GM12875 (cell line): ENCODE measurements at regions not wholly inside any gene's neighbourhood (a gene's known extent, or its start where the extent isn't known, plus 50 kb on each side); places are given as distances from the start of the nearest gene placed in this dataset.

Source experiments
- H3K4me3 ChIP-seq: one replicate; pipeline ENCODE4 v1.5.1; 2011; ENCODE audit warnings: low read depth, low read length, control low read depth
- CTCF ChIP-seq: IDR thresholded peaks from 2 replicates; pipeline ENCODE4 v1.5.1; 2011; ENCODE audit warnings: low read depth, mild to moderate bottlenecking, control low read depth, inconsistent platforms, low read length, moderate library complexity, borderline replicate concordance; ENCODE audit not compliant: insufficient read depth

- TF ChIP-seq CTCF = no peak
- no peak overlapping the region for H3K4me3 ChIP-seq
These were observed 153.9 kb downstream of the EMP1 start for GRCh38 chr12:13350381-13350780.

- TF ChIP-seq CTCF = no peak
- no peak overlapping the region for H3K4me3 ChIP-seq
These were observed 151.9 kb downstream of the EMP1 start for GRCh38 chr12:13348464-13348863.

GRCh38 chr12:13347241-13348043 lies 150.9 kb downstream of the EMP1 start:
- H3K4me3 ChIP-seq = no peak overlapping the region
- TF ChIP-seq CTCF = no peak

DNA sequence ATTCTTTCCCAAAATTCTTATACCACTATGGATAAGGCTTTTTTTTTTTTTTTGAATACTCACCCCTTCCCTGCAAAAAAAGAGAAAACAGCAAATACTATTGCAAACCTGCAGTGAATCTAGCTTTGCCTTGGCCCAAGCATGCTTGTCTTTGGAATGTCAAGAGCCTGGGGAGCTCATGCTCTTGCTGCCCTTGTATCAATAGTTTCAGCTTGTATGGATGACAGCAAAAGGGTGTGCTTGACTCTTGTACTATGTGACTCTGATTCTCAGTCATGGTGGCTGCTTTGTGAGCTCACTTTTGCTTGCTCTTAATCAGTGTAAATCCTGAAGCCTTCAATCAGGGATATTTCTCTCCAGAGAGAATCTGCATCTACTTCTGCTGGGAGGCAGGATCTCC lies 149.2 kb downstream of the EMP1 start:
- TF ChIP-seq CTCF = no peak
- no peak overlapping the region for H3K4me3 ChIP-seq

GRCh38 chr12:13343375-13343774 lies 146.8 kb downstream of the EMP1 start:
- H3K4me3 ChIP-seq = no peak overlapping the region
- TF ChIP-seq CTCF = no peak

GRCh38 chr12:13342971-13343370 lies 146.4 kb downstream of the EMP1 start:
- TF ChIP-seq CTCF = no peak

GRCh38 chr12:13340149-13340548 lies 143.6 kb downstream of the EMP1 start:
- H3K4me3 ChIP-seq = no peak overlapping the region
- no peak for TF ChIP-seq CTCF

More at GRCh38 chr12:13342971-13343370, 146.4 kb downstream of the EMP1 start:
- H3K4me3 ChIP-seq = no peak overlapping the region
